CD4-positive, alpha-beta memory T cell (primary cell): ENCODE measurements at regions not wholly inside any gene's neighbourhood (a gene's known extent, or its start where the extent isn't known, plus 50 kb on each side); places are given as distances from the start of the nearest gene placed in this dataset.
"Not testable (repeated sequence)": the region's sequence is repeated elsewhere in the genome, so short reads cannot be mapped to it uniquely, and the experiment has no call there.

Source experiments
- CTCF ChIA-PET: fragments of 350-600 bp; sonication (Branson Sonifier 250); formaldehyde crosslinking; loops from one replicate; lab custom pipeline; 2021; ENCODE audit warnings: inconsistent platforms; ENCODE audit not compliant: partially characterized antibody; lab: Charles Lee
- POLR2A ChIA-PET: fragments of 350-600 bp; sonication (Branson Sonifier 250); formaldehyde crosslinking; loops from one replicate; lab custom pipeline; 2021; ENCODE audit not compliant: partially characterized antibody; lab: Charles Lee
- DNase-seq, 5 donors: peaks; one replicate each; pipeline versions ENCODE4 v3.0.0 to v3.0.0-alpha.2; 2020 to 2022; ENCODE audit warnings: mixed read lengths in 1 of 5
- H3K27ac ChIP-seq: one replicate; pipeline ENCODE4 v1.7.0; 2013; ENCODE audit warnings: low read depth, low read length
- H3K27me3 ChIP-seq: 2 replicates; pipeline ENCODE4 v1.7.0; 2013; ENCODE audit warnings: mild to moderate bottlenecking, low read length, moderate library complexity; ENCODE audit not compliant: insufficient read depth
- H3K36me3 ChIP-seq: 2 replicates; pipeline ENCODE4 v1.7.0; 2013; ENCODE audit warnings: mild to moderate bottlenecking, low read length, moderate library complexity; ENCODE audit not compliant: insufficient read depth
- H3K4me1 ChIP-seq: 2 replicates; pipeline ENCODE4 v1.7.0; 2013; ENCODE audit warnings: mild to moderate bottlenecking, low read length, moderate library complexity; ENCODE audit not compliant: insufficient read depth
- H3K4me3 ChIP-seq, 2 donors: one replicate each; pipeline ENCODE4 v1.7.0; 2013; ENCODE audit warnings: low read length in 2 of 2, mild to moderate bottlenecking in 1 of 2
- H3K9me3 ChIP-seq, 2 donors: one replicate each; pipeline ENCODE4 v1.7.0; 2013; ENCODE audit warnings: low read length in 2 of 2, control low read depth in 1 of 2; ENCODE audit not compliant: control insufficient read depth in 1 of 2
- H3K27ac Mint-ChIP-seq, 7 donors: one replicate each; pipeline ENCODE4 v1.8.0; 2020 to 2021; ENCODE audit warnings: mixed read lengths in 7 of 7, mild to moderate bottlenecking in 6 of 7, inconsistent platforms in 3 of 7, moderate library complexity in 3 of 7
- H3K27me3 Mint-ChIP-seq, 2 donors: one replicate each; pipeline ENCODE4 v1.8.0; 2020 to 2021; ENCODE audit warnings: mixed read lengths in 2 of 2
- H3K36me3 Mint-ChIP-seq, 2 donors: one replicate each; pipeline ENCODE4 v1.8.0; 2020 to 2021; ENCODE audit warnings: mixed read lengths in 2 of 2, inconsistent platforms in 1 of 2, mild to moderate bottlenecking in 1 of 2
- H3K4me1 Mint-ChIP-seq, 4 donors: one replicate each; pipeline ENCODE4 v1.8.0; 2020 to 2021; ENCODE audit warnings: mixed read lengths in 4 of 4, mild to moderate bottlenecking in 1 of 4
- H3K4me3 Mint-ChIP-seq, 8 donors: one replicate each; pipeline ENCODE4 v1.8.0; 2020 to 2021; ENCODE audit warnings: mixed read lengths in 8 of 8, mild to moderate bottlenecking in 7 of 8, moderate library complexity in 6 of 8, inconsistent platforms in 3 of 8
- H3K9me3 Mint-ChIP-seq, 8 donors: one replicate each; pipeline ENCODE4 v1.8.0; 2020 to 2021; ENCODE audit warnings: mixed read lengths in 8 of 8, mild to moderate bottlenecking in 5 of 8, inconsistent platforms in 3 of 8, moderate library complexity in 1 of 8
- intact Hi-C: fragments of 100-400 bp; cut with micrococcal nuclease; formaldehyde crosslinking; loops from one replicate; pipeline ENCODE4 v1.15.1; 2023

DNA sequence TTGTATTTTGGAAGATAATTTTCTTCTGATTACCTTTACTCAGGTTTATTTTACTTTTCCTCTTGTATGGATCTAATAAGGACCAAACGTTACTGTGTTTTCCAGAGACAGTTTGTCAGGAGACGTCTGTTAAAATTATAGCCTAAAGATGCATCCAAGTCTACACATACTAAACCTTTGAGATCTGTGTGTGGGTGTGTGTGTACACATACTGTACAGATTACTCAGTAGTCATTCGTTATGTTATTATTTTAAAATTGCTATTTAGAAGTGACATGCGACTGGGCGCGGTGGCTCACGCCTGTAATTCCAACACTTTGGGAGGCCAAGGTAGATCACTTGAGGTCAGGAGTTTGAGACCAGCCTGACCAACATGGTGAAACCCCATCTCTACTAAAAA is 51.6 kb upstream of the CNTLN start:
- H3K4me3 Mint-ChIP-seq, result no peak overlapping the region
- POLR2A ChIA-PET, result no interaction called here

GRCh38 chr9:17082343-17083064 is 52.3 kb upstream of the CNTLN start:
- no peak for DNase-seq
- Mint-ChIP-seq H3K27me3 (no peaks in the 10 kb centered on the region), H3K9me3 (peaks cover 0 to 10% (median 2%) of the 10 kb centered on the region in 8 donors), H3K36me3 (no peaks in the 10 kb centered on the region), H3K27ac (no peak overlapping the region), H3K4me3 (no peak overlapping the region), H3K4me1 (no peaks in the 10 kb centered on the region)
- H3K36me3 ChIP-seq, result no peaks in the 10 kb centered on the region
- H3K27me3 ChIP-seq, result no peaks in the 10 kb centered on the region
- H3K9me3 ChIP-seq, result no peaks in the 10 kb centered on the region
- ChIA-PET CTCF (no interaction called here), POLR2A (no interaction called here)
- H3K4me3 ChIP-seq, result no peak overlapping the region
- no peaks in the 10 kb centered on the region for H3K4me1 ChIP-seq
- H3K27ac ChIP-seq, result no peak overlapping the region
- intact Hi-C loops, result no loop called here

More for the DNA sequence above, 51.6 kb upstream of the CNTLN start:
- Mint-ChIP-seq H3K36me3 (no peaks in the 10 kb centered on the region), H3K27me3 (no peaks in the 10 kb centered on the region), H3K9me3 (peaks cover 0 to 8% (median 2%) of the 10 kb centered on the region in 8 donors), H3K4me1 (no peaks in the 10 kb centered on the region), H3K27ac (no peak overlapping the region)
- CTCF ChIA-PET, result no interaction called here
- Histone ChIP-seq H3K4me1 (no peaks in the 10 kb centered on the region), H3K36me3 (no peaks in the 10 kb centered on the region), H3K27me3 (no peaks in the 10 kb centered on the region), H3K9me3 (no peaks in the 10 kb centered on the region), H3K4me3 (no peak overlapping the region), H3K27ac (no peak overlapping the region)
- intact Hi-C loops, result no loop called here
- DNase-seq, result no peak

- no peak overlapping the region for H3K4me3 Mint-ChIP-seq
- intact Hi-C loops, result no loop called here
- no peaks in the 10 kb centered on the region for H3K4me1 Mint-ChIP-seq
- DNase-seq, result no peak
- Histone ChIP-seq H3K27ac (no peak overlapping the region), H3K4me3 (no peak overlapping the region), H3K4me1 (no peaks in the 10 kb centered on the region), H3K36me3 (no peaks in the 10 kb centered on the region), H3K27me3 (no peaks in the 10 kb centered on the region), H3K9me3 (no peaks in the 10 kb centered on the region)
- H3K36me3 Mint-ChIP-seq, result no peaks in the 10 kb centered on the region
- peaks cover 0 to 10% (median 2%) of the 10 kb centered on the region in 8 donors for H3K9me3 Mint-ChIP-seq
- ChIA-PET CTCF (no interaction called here), POLR2A (no interaction called here)
- no peak overlapping the region for H3K27ac Mint-ChIP-seq
- H3K27me3 Mint-ChIP-seq, result no peaks in the 10 kb centered on the region
Observed at GRCh38 chr9:17081814-17082213, 53.0 kb upstream of the CNTLN start.

DNA sequence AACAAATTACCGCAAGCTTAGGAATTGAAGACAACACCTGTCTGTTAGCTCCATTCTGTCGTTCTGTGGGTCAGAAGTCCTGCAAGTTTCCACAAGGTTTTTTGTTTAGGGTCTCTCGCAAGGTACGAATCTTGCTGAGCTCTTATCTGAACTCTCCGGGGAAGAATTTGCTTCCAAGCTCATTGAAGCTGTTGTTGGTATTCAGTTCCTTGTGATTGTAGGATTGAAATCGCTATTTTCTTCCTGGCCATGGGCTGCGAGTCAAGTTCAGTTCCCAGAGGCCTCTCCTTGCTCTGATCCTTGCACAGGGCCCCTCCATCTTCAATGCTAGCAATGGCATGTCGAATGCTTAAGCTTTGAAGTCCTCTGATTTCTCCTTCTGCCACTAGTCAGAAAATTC is 53.5 kb upstream of the CNTLN start:
- CTCF ChIA-PET, result no interaction called here
- Mint-ChIP-seq H3K4me1 (no peaks in the 10 kb centered on the region), H3K9me3 (peaks cover 0 to 9% (median 2%) of the 10 kb centered on the region in 8 donors), H3K27me3 (no peaks in the 10 kb centered on the region), H3K27ac (no peak overlapping the region), H3K36me3 (no peaks in the 10 kb centered on the region), H3K4me3 (no peak overlapping the region)
- DNase-seq, result no peak
- Histone ChIP-seq H3K27ac (no peak overlapping the region), H3K4me3 (no peak overlapping the region), H3K36me3 (no peaks in the 10 kb centered on the region), H3K4me1 (no peaks in the 10 kb centered on the region), H3K27me3 (no peaks in the 10 kb centered on the region), H3K9me3 (no peaks in the 10 kb centered on the region)
- POLR2A ChIA-PET, result no interaction called here
- intact Hi-C loops, result no loop called here

- intact Hi-C loops, result no loop called here
Observed at GRCh38 chr9:17075758-17076485, 58.9 kb upstream of the CNTLN start.

GRCh38 chr9:17075146-17075757 is 59.6 kb upstream of the CNTLN start:
- DNase-seq, result no peak

More at GRCh38 chr9:17075758-17076485, 58.9 kb upstream of the CNTLN start:
- POLR2A ChIA-PET, result no interaction called here
- H3K4me1 Mint-ChIP-seq, result no peaks in the 10 kb centered on the region
- no peaks in the 10 kb centered on the region for H3K27me3 Mint-ChIP-seq
- no peak overlapping the region for H3K4me3 Mint-ChIP-seq
- H3K9me3 ChIP-seq, result no peaks in the 10 kb centered on the region
- H3K27me3 ChIP-seq, result no peaks in the 10 kb centered on the region
- H3K4me1 ChIP-seq, result no peaks in the 10 kb centered on the region
- peaks cover 3 to 20% (median 8%) of the 10 kb centered on the region in 8 donors for H3K9me3 Mint-ChIP-seq
- CTCF ChIA-PET, result no interaction called here
- DNase-seq, result no peak
- H3K36me3 ChIP-seq, result no peaks in the 10 kb centered on the region
- H3K36me3 Mint-ChIP-seq, result no peaks in the 10 kb centered on the region
- H3K27ac Mint-ChIP-seq, result no peak overlapping the region
- no peak overlapping the region for H3K4me3 ChIP-seq
- H3K27ac ChIP-seq, result no peak overlapping the region

GRCh38 chr9:17072563-17072962 is 62.3 kb upstream of the CNTLN start:
- CTCF ChIA-PET, result interaction anchor here (0.5 kb wide), 1 partner anchor 43 kb away, joined by 3 read pairs; no protein-coding TSS in a partner anchor
- H3K4me3 ChIP-seq, H3K4me3 Mint-ChIP-seq, H3K4me1 Mint-ChIP-seq, H3K36me3 Mint-ChIP-seq, H3K4me1 ChIP-seq, H3K27me3 ChIP-seq, H3K27me3 Mint-ChIP-seq, DNase-seq, intact Hi-C loops, H3K27ac Mint-ChIP-seq, POLR2A ChIA-PET, H3K36me3 ChIP-seq, H3K9me3 ChIP-seq, H3K27ac ChIP-seq: not testable (repeated sequence)
- H3K9me3 Mint-ChIP-seq, result peaks cover 3 to 19% (median 8%) of the 10 kb centered on the region in 8 donors

More at GRCh38 chr9:17075146-17075757, 59.6 kb upstream of the CNTLN start:
- H3K9me3 Mint-ChIP-seq, result peaks cover 3 to 20% (median 8%) of the 10 kb centered on the region in 8 donors
- POLR2A ChIA-PET, result no interaction called here
- CTCF ChIA-PET, result no interaction called here
- no peaks in the 10 kb centered on the region for H3K36me3 ChIP-seq
- H3K4me1 ChIP-seq, result no peaks in the 10 kb centered on the region
- no peaks in the 10 kb centered on the region for H3K36me3 Mint-ChIP-seq
- H3K4me1 Mint-ChIP-seq, result no peaks in the 10 kb centered on the region
- H3K27ac Mint-ChIP-seq, result no peak overlapping the region
- no peak overlapping the region for H3K4me3 ChIP-seq
- H3K27ac ChIP-seq, result no peak overlapping the region
- intact Hi-C loops, result no loop called here
- H3K27me3 ChIP-seq, result no peaks in the 10 kb centered on the region
- no peaks in the 10 kb centered on the region for H3K27me3 Mint-ChIP-seq
- H3K4me3 Mint-ChIP-seq, result no peak overlapping the region
- no peaks in the 10 kb centered on the region for H3K9me3 ChIP-seq
